ENCODE measurements at regions not wholly inside any gene's neighbourhood (a gene's known extent, or its start where the extent isn't known, plus 50 kb on each side); places are given as distances from the start of the nearest gene placed in this dataset.

DNA sequence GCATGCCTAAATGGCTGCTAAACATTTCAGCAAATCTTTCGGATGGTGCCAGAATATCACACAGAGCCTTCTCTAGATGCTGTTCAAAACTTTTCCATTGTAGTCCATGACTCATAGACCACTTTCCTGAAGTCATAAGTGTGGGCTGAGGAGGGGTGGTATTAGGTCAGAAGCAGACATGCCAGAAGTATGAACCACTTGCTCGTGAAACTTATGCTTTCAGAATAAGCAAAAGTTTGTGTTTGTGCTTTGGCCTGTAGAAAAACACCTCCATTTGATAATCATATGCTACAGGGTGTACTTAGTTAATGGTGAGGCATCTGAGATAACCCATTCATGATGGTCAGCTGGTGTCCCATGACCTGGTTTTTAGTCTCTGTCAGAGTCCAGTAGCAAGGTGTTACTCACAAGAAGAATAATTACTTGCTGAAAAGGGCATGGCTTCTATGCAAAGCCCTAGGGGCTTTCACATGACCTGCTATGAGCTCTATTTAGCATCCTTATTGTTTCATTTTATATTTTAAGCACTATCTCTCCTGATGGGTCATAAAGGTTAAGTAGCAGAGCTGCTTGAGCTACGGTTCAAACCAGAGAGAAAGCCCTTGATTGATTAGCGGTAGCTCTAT is 183.1 kb upstream of the IVNS1ABP start:
- Histone ChIP-seq H3K4me2 (ENCODE audit: insufficient read depth, low read length) (no peak overlapping the region), H3K4me1 (ENCODE audit: insufficient read depth, low read length) (no peaks in the 10 kb centered on the region), H3K36me3 (ENCODE audit: insufficient read depth, low read length) (no peaks in the 10 kb centered on the region), H4K20me1 (ENCODE audit: insufficient read depth, low read length) (no peaks in the 10 kb centered on the region), H2AFZ (ENCODE audit: low read depth, low read length) (no peak overlapping the region), H3K9ac (ENCODE audit: low read depth, low read length) (no peak overlapping the region), H3K27me3 (ENCODE audit: insufficient read depth, low read length, poor library complexity) (no peaks in the 10 kb centered on the region), H3K9me3 (ENCODE audit: insufficient read depth, low read length, severe bottlenecking) (no peaks in the 10 kb centered on the region), H3K27ac (ENCODE audit: low read length) (no peak overlapping the region), H3K79me2 (ENCODE audit: insufficient read depth, low read length) (no peaks in the 10 kb centered on the region), H3K4me3 (ENCODE audit: low read depth in 1 of 2, low read length in 2 of 2) (no peak overlapping the region)
- no peak for TF ChIP-seq EZH2 (IDR thresholded peaks at IDR 0.05; ENCODE audit: borderline replicate concordance, low read depth, low read length, severe bottlenecking)
- TF ChIP-seq, protein P1, sequence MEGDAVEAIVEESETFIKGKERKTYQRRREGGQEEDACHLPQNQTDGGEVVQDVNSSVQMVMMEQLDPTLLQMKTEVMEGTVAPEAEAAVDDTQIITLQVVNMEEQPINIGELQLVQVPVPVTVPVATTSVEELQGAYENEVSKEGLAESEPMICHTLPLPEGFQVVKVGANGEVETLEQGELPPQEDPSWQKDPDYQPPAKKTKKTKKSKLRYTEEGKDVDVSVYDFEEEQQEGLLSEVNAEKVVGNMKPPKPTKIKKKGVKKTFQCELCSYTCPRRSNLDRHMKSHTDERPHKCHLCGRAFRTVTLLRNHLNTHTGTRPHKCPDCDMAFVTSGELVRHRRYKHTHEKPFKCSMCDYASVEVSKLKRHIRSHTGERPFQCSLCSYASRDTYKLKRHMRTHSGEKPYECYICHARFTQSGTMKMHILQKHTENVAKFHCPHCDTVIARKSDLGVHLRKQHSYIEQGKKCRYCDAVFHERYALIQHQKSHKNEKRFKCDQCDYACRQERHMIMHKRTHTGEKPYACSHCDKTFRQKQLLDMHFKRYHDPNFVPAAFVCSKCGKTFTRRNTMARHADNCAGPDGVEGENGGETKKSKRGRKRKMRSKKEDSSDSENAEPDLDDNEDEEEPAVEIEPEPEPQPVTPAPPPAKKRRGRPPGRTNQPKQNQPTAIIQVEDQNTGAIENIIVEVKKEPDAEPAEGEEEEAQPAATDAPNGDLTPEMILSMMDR (IDR thresholded peaks at IDR 0.05; ENCODE audit: borderline replicate concordance, extremely low read depth, low read length, poor library complexity, severe bottlenecking): no peak
- DNase-seq (no peak), ATAC-seq (ENCODE audit: insufficient read depth, low read depth) (no peak)

DNA sequence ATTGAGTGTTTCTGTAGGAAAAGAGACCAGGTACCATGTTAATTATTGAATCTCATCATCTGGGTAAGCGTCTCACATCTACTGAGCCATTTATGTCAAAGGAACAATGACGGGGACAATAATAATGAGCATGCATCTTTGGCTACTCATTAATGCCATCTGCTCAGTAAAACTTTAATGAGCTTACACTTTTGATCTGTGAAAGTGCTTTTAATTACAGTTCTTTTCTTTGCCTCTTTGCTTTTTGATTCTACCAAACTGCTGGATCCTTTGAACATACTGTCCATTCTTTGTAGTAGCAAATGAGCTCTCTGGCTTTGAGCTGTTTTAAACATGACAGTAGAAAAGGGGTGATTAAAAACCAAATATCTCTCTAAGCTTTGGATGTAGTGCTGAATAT is 181.2 kb upstream of the IVNS1ABP start:
- Histone ChIP-seq H3K27me3 (ENCODE audit: insufficient read depth, low read length, poor library complexity) (no peaks in the 10 kb centered on the region), H2AFZ (ENCODE audit: low read depth, low read length) (no peak overlapping the region), H3K27ac (ENCODE audit: low read length) (no peak overlapping the region), H3K9ac (ENCODE audit: low read depth, low read length) (no peak overlapping the region), H4K20me1 (ENCODE audit: insufficient read depth, low read length) (no peaks in the 10 kb centered on the region), H3K36me3 (ENCODE audit: insufficient read depth, low read length) (no peaks in the 10 kb centered on the region), H3K9me3 (ENCODE audit: insufficient read depth, low read length, severe bottlenecking) (no peaks in the 10 kb centered on the region), H3K4me1 (ENCODE audit: insufficient read depth, low read length) (no peaks in the 10 kb centered on the region), H3K4me3 (ENCODE audit: low read depth in 1 of 2, low read length in 2 of 2) (no peak overlapping the region), H3K4me2 (ENCODE audit: insufficient read depth, low read length) (no peak overlapping the region), H3K79me2 (ENCODE audit: insufficient read depth, low read length) (no peaks in the 10 kb centered on the region)
- TF ChIP-seq, protein P1 (IDR thresholded peaks at IDR 0.05; ENCODE audit: borderline replicate concordance, extremely low read depth, low read length, poor library complexity, severe bottlenecking): no peak
- ATAC-seq (ENCODE audit: insufficient read depth, low read depth) (no peak), DNase-seq (no peak)

DNA sequence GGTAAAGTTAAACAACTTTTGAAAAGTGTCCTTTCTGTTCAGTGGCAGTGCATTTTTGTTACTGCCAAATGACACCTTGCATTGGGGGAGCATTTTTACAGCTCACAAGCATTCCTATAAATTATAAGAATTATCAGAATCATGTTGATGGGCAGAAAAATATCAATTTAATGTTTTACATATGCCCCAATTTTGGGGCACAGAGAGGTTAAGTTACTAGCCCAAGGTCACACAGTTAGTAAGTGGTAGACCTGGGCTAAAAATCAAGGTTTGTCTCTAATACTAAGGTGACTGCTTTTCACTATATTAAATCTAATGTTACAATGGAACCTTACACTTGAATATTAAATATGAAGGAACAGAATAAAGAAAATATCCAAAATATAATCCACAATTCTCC is 180.1 kb upstream of the IVNS1ABP start:
- H3K4me2 ChIP-seq (ENCODE audit: insufficient read depth, low read length): no peak overlapping the region
- no peaks in the 10 kb centered on the region for H3K79me2 ChIP-seq (ENCODE audit: insufficient read depth, low read length)
- no peak for ATAC-seq (ENCODE audit: insufficient read depth, low read depth)
- no peaks in the 10 kb centered on the region for H3K27me3 ChIP-seq (ENCODE audit: insufficient read depth, low read length, poor library complexity)
- TF ChIP-seq EZH2 (IDR thresholded peaks at IDR 0.05; ENCODE audit: borderline replicate concordance, low read depth, low read length, severe bottlenecking): no peak
- TF ChIP-seq, protein P1 (IDR thresholded peaks at IDR 0.05; ENCODE audit: borderline replicate concordance, extremely low read depth, low read length, poor library complexity, severe bottlenecking): no peak
- no peaks in the 10 kb centered on the region for H3K9me3 ChIP-seq (ENCODE audit: insufficient read depth, low read length, severe bottlenecking)
- no peaks in the 10 kb centered on the region for H3K36me3 ChIP-seq (ENCODE audit: insufficient read depth, low read length)
- H4K20me1 ChIP-seq (ENCODE audit: insufficient read depth, low read length): no peaks in the 10 kb centered on the region
- no peak overlapping the region for H3K9ac ChIP-seq (ENCODE audit: low read depth, low read length)
- no peak overlapping the region for H2AFZ ChIP-seq (ENCODE audit: low read depth, low read length)
- no peak overlapping the region for H3K4me3 ChIP-seq (ENCODE audit: low read depth in 1 of 2, low read length in 2 of 2)
- H3K27ac ChIP-seq (ENCODE audit: low read length): no peak overlapping the region
- H3K4me1 ChIP-seq (ENCODE audit: insufficient read depth, low read length): no peaks in the 10 kb centered on the region
- no peak for DNase-seq

DNA sequence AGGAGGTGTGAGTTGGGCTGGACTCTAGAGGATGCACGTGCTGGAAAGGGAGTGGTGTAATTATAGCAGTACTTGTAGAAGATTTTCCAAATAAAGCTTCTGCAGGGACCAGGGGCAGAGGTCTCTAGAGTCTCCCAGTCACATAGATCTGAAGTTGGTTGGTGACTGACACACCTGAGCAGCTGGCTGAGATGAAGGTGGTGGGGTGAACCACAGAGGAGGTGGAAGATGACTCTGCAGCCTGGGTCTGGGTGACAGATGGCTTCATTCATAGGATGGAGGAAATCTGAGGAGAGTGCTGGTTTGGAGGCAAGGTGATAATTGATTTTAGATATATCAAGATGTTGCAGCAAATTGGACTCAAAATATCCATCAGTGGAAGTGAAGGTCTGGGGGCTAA is 178.9 kb upstream of the IVNS1ABP start:
- ATAC-seq (ENCODE audit: insufficient read depth, low read depth): no peak
- H3K4me3 ChIP-seq (ENCODE audit: low read depth in 1 of 2, low read length in 2 of 2): no peak overlapping the region
- H3K27ac ChIP-seq (ENCODE audit: low read length): no peak overlapping the region
- DNase-seq: no peak
- H3K4me1 ChIP-seq (ENCODE audit: insufficient read depth, low read length): no peaks in the 10 kb centered on the region
- no peaks in the 10 kb centered on the region for H3K79me2 ChIP-seq (ENCODE audit: insufficient read depth, low read length)
- H3K9ac ChIP-seq (ENCODE audit: low read depth, low read length): no peak overlapping the region
- TF ChIP-seq, protein P1 (IDR thresholded peaks at IDR 0.05; ENCODE audit: borderline replicate concordance, extremely low read depth, low read length, poor library complexity, severe bottlenecking): no peak
- no peak for TF ChIP-seq EZH2 (IDR thresholded peaks at IDR 0.05; ENCODE audit: borderline replicate concordance, low read depth, low read length, severe bottlenecking)
- no peak overlapping the region for H3K4me2 ChIP-seq (ENCODE audit: insufficient read depth, low read length)
- H3K27me3 ChIP-seq (ENCODE audit: insufficient read depth, low read length, poor library complexity): no peaks in the 10 kb centered on the region
- H2AFZ ChIP-seq (ENCODE audit: low read depth, low read length): no peak overlapping the region
- no peaks in the 10 kb centered on the region for H3K36me3 ChIP-seq (ENCODE audit: insufficient read depth, low read length)
- H3K9me3 ChIP-seq (ENCODE audit: insufficient read depth, low read length, severe bottlenecking): no peaks in the 10 kb centered on the region
- no peaks in the 10 kb centered on the region for H4K20me1 ChIP-seq (ENCODE audit: insufficient read depth, low read length)
